ENCODE measurements at regions not wholly inside any gene's neighbourhood (a gene's known extent, or its start where the extent isn't known, plus 50 kb on each side); places are given as distances from the start of the nearest gene placed in this dataset.

DNA sequence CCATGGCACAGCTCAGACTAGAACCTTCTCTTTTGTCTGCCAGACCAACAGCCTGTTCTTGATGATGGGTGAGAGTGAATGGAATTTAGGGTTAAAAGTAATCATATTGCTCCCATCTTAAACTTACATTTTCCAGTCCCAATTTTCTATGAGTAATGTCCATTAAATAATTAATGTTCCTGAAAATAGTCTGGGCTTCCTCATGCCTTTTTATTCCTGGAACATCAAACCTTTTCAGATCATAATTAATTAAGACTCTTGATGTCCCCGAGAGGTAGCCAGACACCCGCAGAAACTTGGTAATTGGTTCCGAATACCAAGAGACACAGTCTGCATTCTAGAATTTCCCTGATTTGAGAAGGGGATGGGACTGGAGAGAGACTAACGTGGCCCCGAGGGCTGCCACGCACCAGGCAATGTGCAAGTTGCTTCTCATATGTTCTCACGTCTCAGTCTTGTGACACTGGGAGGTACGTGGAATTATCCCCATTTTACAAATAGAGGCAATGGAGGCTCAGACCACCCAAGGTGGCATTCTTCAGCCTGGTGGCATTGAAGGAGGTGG, 78.6 kb upstream of the TOX2 start:
- intact Hi-C loops (cut with micrococcal nuclease; ENCODE audit: unreplicated experiment) = no loop called here
- Histone ChIP-seq H3K4me1 (ENCODE audit: insufficient read depth, low read length, poor library complexity, severe bottlenecking) (no peaks in the 10 kb centered on the region), H3K36me3 (ENCODE audit: insufficient read depth, low read length, poor library complexity, severe bottlenecking) (no peaks in the 10 kb centered on the region), H3K27ac (ENCODE audit: low read depth, low read length, poor library complexity, severe bottlenecking) (no peak overlapping the region), H3K4me3 (ENCODE audit: low read depth, low read length, poor library complexity, severe bottlenecking) (no peak overlapping the region), H3K9me3 (ENCODE audit: low read depth, low read length, poor library complexity, severe bottlenecking) (no peaks in the 10 kb centered on the region), H3K27me3 (replicated peaks; ENCODE audit: insufficient read depth, low read depth, low read length, poor library complexity) (no peaks in the 10 kb centered on the region)
- ChIA-PET POLR2A (ENCODE audit: low non-redundant PET) (no interaction called here), CTCF (no interaction called here)
- no peak for TF ChIP-seq EZH2 (IDR thresholded peaks at IDR 0.05; ENCODE audit: borderline replicate concordance, low read depth, low read length, poor library complexity, severe bottlenecking)
- TF ChIP-seq, protein P1, sequence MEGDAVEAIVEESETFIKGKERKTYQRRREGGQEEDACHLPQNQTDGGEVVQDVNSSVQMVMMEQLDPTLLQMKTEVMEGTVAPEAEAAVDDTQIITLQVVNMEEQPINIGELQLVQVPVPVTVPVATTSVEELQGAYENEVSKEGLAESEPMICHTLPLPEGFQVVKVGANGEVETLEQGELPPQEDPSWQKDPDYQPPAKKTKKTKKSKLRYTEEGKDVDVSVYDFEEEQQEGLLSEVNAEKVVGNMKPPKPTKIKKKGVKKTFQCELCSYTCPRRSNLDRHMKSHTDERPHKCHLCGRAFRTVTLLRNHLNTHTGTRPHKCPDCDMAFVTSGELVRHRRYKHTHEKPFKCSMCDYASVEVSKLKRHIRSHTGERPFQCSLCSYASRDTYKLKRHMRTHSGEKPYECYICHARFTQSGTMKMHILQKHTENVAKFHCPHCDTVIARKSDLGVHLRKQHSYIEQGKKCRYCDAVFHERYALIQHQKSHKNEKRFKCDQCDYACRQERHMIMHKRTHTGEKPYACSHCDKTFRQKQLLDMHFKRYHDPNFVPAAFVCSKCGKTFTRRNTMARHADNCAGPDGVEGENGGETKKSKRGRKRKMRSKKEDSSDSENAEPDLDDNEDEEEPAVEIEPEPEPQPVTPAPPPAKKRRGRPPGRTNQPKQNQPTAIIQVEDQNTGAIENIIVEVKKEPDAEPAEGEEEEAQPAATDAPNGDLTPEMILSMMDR (conservative IDR thresholded peaks at IDR 0.05; ENCODE audit: low read depth, low read length) = no peak
- no peak for DNase-seq (ENCODE audit: low spot score)
- BruUV-seq (replicated peaks) = no TSS peak

GRCh38 chr20:43833511-43834395, 80.9 kb upstream of the TOX2 start:
- ChIA-PET CTCF (interaction anchor here (0.5 kb wide), 1 partner anchor 711 kb away, joined by 4 read pairs; no protein-coding TSS in a partner anchor), POLR2A (ENCODE audit: low non-redundant PET) (no interaction called here)
- no peaks in the 10 kb centered on the region for H3K9me3 ChIP-seq (ENCODE audit: low read depth, low read length, poor library complexity, severe bottlenecking)
- H3K36me3 ChIP-seq (ENCODE audit: insufficient read depth, low read length, poor library complexity, severe bottlenecking) = no peaks in the 10 kb centered on the region
- no peak for DNase-seq (ENCODE audit: low spot score)
- intact Hi-C loops (cut with micrococcal nuclease; ENCODE audit: unreplicated experiment) = no loop called here
- no TSS peak for BruUV-seq (replicated peaks)
- no peak overlapping the region for H3K4me3 ChIP-seq (ENCODE audit: low read depth, low read length, poor library complexity, severe bottlenecking)
- no peak overlapping the region for H3K27ac ChIP-seq (ENCODE audit: low read depth, low read length, poor library complexity, severe bottlenecking)
- H3K27me3 ChIP-seq (replicated peaks; ENCODE audit: insufficient read depth, low read depth, low read length, poor library complexity) = no peaks in the 10 kb centered on the region
- H3K4me1 ChIP-seq (ENCODE audit: insufficient read depth, low read length, poor library complexity, severe bottlenecking) = no peaks in the 10 kb centered on the region
- TF ChIP-seq, protein P1 (conservative IDR thresholded peaks at IDR 0.05; ENCODE audit: low read depth, low read length) = no peak
- TF ChIP-seq EZH2 (IDR thresholded peaks at IDR 0.05; ENCODE audit: borderline replicate concordance, low read depth, low read length, poor library complexity, severe bottlenecking) = no peak

GRCh38 chr20:43832961-43833360, 81.7 kb upstream of the TOX2 start:
- CTCF ChIA-PET = no interaction called here
- no TSS peak for BruUV-seq (replicated peaks)
- Histone ChIP-seq H3K9me3 (ENCODE audit: low read depth, low read length, poor library complexity, severe bottlenecking) (no peaks in the 10 kb centered on the region), H3K27ac (ENCODE audit: low read depth, low read length, poor library complexity, severe bottlenecking) (no peak overlapping the region), H3K4me1 (ENCODE audit: insufficient read depth, low read length, poor library complexity, severe bottlenecking) (no peaks in the 10 kb centered on the region), H3K4me3 (ENCODE audit: low read depth, low read length, poor library complexity, severe bottlenecking) (no peak overlapping the region), H3K36me3 (ENCODE audit: insufficient read depth, low read length, poor library complexity, severe bottlenecking) (no peaks in the 10 kb centered on the region), H3K27me3 (replicated peaks; ENCODE audit: insufficient read depth, low read depth, low read length, poor library complexity) (no peaks in the 10 kb centered on the region)
- TF ChIP-seq, protein P1 (conservative IDR thresholded peaks at IDR 0.05; ENCODE audit: low read depth, low read length) = no peak
- TF ChIP-seq EZH2 (IDR thresholded peaks at IDR 0.05; ENCODE audit: borderline replicate concordance, low read depth, low read length, poor library complexity, severe bottlenecking) = no peak
- intact Hi-C loops (cut with micrococcal nuclease; ENCODE audit: unreplicated experiment) = no loop called here
- no peak for DNase-seq (ENCODE audit: low spot score)
- POLR2A ChIA-PET (ENCODE audit: low non-redundant PET) = no interaction called here
